SK-MEL-5 (cell line): ENCODE measurements at regions not wholly inside any gene's neighbourhood (a gene's known extent, or its start where the extent isn't known, plus 50 kb on each side); places are given as distances from the start of the nearest gene placed in this dataset.

ENCODE experiments used
- DNase-seq: peaks from one replicate; pipeline ENCODE4 v3.0.0-alpha.2; 2016; ENCODE audit warnings: low read depth, low spot score
- in situ Hi-C: cut with HindIII; loops from 2 replicates; pipeline ENCODE4 v1.10.0; 2016; ENCODE audit warnings: low sequenced_read_pairs, high pct_unique_total_duplicates, low pct_unique_long_range_greater_than_20kb

DNA sequence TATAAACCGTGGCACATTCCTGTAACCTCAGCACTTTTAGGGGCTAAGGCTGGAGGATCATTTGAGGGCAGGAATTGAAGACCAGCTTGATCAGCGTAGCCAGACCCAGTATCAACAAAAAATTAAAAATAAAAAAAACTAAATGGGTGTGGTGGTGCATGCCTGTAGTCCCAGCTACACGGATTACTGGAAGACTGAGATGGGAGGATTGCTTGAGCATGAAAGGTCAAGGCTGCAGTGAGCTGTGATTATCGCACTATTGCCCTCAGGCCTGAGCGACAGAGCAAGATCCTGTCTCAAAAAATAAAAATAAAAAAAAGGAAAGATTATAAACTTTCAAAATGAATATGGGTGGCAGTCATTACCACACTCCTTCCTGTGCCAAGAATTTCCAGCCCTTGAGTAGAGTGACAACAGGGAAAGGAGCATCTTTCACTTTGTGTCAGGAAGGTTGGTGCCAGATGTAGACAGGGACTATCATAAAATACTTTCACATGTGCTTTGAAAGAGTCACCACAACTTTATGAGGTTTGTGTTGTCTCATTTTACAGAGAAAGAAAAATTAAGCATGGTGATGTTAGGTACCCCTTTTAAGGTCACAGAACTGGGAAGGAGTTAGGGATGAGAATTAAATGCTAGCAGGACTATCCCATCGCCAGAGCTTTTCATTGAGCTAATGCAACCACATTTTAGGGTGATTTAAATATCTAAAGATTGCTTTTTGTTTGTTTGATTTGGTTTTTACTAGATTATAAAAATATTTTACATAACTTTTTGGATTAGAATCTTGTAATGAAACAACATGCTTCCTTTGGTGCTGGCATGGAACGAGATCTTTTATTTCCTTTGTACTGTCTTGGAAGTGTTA, 1617.4 kb upstream of the ACVR2A start:
- in situ Hi-C loops, result no loop called here

DNA sequence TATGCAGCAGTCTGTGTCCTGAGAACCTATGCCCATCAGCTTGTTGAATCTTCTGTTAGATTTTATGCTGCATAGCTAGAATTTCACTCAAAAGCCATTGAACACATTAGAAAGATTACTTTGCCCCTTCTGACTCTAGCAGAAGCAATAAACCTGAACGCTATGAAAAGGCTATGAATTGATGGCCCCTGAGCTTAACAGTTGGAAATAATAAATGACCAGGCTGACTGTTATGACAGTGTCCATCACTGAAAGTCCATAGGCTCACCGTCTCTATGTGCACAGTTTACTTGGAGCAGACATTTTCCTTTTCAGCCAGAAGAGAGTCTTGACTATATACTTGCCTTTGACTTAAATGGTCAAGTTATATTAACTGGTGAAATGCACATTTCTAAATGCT, 1618.8 kb upstream of the ACVR2A start:
- no peak for DNase-seq
- in situ Hi-C loops, result no loop called here

More for the DNA sequence above, 1617.4 kb upstream of the ACVR2A start:
- no peak for DNase-seq

DNA sequence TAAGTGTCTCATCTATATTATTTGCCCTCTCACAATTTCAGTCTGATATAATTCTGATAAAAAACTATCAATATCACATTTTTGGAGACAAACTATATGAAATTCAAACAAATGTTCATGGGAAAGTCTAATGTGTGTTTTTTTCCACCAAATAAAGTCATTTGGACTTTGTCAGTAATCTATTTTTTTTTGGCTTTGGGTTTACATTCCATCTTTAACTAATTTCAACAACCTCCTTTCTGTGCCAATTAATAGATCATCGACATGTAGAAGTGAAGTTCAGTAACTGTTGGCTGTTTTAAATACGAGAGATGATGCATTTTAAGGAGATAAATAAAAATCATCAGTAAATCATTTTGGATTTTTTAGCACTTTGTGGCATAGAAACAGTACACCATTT, 1623.0 kb upstream of the ACVR2A start:
- in situ Hi-C loops, result no loop called here
- no peak for DNase-seq

DNA sequence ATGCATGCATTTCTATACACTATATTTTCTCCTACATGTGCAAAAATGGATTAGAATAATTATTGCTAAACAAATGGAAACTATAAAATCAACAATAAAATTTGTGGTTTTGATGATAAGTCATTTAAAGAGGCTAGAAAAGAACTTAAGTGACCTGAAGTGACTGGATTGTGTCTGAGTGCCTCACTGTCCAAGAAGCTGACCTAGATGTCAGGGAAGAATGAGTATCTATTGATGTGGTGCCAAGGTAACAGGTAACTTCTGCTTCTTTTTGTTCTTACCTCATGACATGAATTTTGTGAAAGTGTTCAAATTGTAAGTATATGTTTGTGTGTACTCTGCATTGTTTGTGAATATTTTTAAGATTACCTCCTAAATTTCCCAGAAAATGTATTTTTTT, 1623.9 kb upstream of the ACVR2A start:
- in situ Hi-C loops, result no loop called here

DNA sequence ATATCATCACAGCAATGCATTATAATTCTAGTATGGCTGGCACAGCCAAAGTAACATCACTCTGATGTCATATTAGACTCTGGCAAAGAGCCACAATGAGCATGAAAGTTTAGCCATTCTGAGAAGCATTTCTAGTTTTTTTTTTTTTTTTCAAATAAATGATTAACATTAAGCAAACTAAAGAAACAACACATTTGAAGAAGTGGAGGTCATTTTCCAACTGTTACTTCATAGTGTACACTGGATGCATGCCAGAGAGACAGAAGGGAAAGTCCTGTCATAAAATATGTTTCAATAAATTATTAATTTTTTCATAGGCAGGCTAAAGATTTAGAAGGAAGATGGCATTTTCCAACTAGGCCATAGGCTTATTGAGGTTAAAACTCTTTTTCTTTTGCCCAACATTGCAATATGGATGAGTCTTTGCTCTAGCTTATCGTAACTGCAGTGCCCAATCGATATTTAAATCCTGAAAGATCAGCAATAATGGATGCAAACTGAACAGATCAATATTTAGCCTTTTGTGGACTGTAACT, 1630.4 kb upstream of the ACVR2A start:
- in situ Hi-C loops, result no loop called here

More for the DNA sequence above, 1623.9 kb upstream of the ACVR2A start:
- no peak for DNase-seq

DNA sequence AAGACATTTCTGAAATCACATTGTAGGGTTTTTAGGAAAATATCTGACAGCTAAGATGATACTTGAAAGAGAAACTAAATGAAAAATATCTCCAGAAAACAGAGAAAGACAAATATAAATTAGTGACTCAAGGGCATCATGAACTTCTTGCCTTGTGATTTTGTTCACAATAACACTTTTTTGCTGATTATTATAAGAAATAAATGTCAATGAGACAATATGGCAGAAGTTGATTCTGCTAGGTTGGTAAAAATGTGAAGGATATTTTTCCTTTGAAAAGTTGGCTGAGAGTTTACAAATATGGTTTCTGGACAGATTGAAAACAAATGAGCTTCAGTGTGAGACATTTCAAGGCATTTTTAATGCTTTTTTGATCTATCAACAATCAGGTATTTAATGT, 1631.2 kb upstream of the ACVR2A start:
- no peak for DNase-seq
- in situ Hi-C loops, result no loop called here

More for the DNA sequence above, 1630.4 kb upstream of the ACVR2A start:
- no peak for DNase-seq

DNA sequence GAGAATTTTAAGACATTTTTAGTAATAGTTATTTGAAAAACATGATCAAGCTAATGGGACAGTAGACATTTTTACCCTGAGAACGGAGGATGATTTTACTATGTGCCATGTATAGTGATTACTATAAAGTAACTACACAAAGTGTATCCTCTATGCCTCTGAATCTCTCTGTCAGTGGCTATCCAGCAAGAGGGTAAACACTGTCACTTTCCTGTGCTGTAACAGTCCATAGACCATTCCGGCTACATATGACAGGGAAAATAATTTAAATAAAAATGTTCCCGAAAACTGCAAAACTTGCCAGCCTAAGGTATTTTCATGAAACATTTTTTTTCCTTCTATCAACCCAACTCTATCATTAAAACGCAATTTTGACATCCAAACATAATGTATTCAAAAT, 1632.2 kb upstream of the ACVR2A start:
- in situ Hi-C loops, result no loop called here
- DNase-seq, result no peak

DNA sequence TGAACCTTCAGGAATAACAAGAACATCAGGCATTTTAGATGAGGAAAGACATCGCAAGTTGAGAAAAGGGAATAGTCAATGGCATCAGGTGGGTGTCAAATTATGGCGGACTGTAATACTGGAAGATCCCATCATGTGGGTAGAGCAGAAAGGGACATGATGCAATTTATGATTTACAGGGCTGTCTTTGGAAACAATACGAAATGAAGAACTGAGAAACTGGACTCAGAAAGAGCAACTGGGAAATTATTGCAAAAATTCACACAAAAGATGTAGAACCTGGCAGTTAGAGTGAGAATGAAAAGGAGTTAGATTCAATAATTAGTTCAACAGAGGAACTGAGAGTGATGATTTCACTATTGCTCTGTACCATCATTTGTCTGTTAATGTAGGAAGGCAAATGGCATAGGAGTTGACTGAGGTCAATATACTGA, 1635.0 kb upstream of the ACVR2A start:
- DNase-seq, result no peak
- in situ Hi-C loops, result no loop called here

DNA sequence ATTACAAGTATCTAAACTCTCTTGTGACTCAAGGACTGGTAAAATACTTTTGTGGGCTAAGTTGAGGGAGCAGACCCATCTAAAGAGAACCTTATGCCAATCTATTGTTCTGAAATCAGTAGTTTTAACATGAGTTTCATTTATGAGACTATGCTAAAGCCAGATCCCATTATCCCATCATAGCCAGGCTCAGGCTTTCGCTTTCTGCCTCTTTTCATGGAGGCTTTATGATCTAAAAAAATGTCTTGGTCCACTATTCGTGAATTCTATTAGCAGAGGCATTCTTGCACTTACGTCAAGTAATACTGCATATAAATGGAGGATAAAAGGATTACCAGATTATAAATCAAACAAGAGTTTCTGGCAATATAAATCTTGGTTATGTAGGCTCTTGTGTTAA, 1636.9 kb upstream of the ACVR2A start:
- in situ Hi-C loops, result no loop called here
- no peak for DNase-seq

DNA sequence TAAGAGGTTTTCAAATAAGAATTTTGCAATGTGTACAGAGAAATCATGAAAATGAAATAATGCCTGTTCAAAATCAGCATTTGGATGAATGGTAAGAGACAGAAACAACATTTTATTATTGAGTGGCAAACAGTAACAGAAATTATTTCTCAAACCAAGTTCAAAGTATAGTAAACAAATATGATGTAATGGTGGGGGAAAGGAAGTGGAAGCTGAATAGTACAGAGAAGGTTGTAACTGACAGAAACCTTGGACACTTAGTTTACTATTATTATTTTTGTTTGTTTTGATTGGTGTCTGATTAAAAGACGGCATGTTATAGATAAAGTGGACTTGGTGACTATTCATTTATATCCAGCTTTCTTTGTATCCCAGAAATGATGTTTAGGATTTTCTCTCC, 1637.4 kb upstream of the ACVR2A start:
- in situ Hi-C loops, result no loop called here
- DNase-seq, result no peak

DNA sequence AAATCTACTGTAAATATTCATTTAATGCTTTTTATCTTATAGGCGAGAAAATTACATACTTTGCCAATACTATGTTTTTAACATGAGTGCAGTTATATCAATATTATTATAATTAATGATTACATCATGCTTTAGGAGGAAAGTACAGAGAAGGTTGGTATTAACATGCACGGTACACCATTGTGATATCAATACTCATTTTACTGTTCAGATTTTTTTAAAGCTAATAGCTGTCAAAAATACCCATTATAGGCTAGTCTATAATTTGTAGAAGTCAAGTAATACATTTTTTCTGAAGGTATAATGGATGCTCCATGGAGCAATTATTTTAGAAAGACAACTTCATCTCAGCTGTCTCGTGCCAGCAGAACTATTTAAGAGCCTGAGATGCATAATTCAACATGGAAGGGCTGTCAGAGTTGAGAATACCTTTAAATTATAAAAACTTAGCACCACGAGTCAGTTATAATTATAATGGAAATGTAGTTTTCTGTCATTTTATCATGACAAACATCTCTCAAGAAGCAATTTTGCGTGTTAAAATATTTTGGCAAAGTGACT, 1641.7 kb upstream of the ACVR2A start:
- no peak for DNase-seq
- in situ Hi-C loops, result no loop called here

DNA sequence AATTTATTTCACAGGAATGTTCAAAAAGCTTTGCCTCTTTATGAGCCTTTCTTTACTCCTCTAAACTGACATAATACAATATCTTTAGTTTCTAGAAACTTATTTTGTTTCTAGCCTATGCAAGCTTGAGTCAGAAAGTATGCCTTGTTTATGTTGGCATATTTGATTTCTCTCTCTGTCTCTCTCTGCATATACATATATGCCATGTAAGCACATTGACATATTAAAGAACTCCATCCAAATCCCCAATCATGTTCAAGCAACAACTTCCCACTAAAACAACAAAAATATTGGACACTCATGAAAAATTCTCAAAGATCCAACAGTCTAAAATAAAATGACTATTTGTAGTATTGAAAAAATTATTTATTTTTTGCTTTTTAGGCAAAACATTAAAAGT, 1651.2 kb upstream of the ACVR2A start:
- in situ Hi-C loops, result no loop called here
- DNase-seq, result no peak

DNA sequence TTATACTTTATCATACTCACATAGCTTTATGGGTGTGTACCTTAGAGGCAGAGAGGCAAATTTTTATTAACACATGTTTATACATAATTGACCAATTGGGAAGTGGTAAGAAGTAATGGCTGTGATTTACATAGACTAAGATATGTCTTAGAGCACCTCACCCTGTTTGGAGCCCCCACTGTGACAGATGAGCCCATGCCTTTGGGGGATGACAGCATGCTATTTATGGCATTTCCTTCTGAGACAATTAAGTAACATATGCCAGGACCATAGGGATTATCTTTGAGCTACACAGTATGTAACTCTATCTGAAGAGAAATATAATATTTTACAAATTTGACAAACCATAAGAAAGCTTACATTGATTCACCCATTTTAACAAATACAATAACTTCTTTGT, 1655.3 kb upstream of the ACVR2A start:
- in situ Hi-C loops, result no loop called here
- DNase-seq, result no peak

DNA sequence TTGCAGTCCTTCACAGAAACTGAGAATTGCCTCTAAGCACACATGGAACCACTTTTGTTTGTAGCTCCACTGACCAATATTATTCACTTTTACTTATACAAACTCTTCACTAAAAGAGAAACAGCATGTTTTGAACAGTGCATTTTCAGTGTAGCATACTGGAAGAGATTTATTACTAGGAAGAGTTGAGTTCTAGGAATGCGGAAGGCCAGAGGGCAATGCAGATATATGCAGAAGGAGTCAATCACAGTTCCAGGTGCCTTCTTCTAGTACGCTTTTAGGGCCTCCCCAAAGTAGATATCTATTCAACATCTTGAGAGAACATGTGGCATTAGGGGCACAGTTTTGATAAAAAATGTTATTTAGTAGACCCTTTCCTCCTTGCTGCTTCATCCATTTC, 1654.0 kb upstream of the ZEB2 start:
- in situ Hi-C loops, result no loop called here
- DNase-seq, result no peak

DNA sequence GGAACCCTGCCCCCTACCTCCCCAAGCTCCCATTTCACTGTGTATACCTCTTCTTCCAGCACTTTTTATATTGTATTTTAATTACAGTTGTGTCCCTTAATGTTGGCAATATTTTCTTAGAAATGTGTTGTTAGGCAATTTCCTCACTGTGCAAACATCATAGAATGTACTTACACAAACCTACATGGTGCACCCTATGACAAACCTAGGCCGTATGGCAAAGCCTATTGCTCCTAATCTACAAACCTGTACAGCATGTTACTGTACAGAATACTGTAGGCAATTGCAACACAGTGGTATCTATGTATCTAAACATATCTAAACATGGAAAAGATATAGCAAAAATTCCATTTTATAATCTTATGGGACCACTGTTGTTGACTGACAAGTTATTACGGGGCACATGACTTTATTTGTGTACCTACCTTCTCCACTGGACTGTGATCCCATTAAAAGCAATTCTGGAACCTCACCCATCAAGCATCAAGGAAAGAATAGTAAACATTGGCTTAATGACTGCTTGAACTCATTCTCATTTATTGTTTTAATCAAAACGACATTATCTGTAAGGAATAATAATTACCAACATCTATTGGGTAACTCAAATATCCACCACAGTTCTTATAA, 1641.5 kb upstream of the ZEB2 start:
- no peak for DNase-seq
- in situ Hi-C loops, result no loop called here

DNA sequence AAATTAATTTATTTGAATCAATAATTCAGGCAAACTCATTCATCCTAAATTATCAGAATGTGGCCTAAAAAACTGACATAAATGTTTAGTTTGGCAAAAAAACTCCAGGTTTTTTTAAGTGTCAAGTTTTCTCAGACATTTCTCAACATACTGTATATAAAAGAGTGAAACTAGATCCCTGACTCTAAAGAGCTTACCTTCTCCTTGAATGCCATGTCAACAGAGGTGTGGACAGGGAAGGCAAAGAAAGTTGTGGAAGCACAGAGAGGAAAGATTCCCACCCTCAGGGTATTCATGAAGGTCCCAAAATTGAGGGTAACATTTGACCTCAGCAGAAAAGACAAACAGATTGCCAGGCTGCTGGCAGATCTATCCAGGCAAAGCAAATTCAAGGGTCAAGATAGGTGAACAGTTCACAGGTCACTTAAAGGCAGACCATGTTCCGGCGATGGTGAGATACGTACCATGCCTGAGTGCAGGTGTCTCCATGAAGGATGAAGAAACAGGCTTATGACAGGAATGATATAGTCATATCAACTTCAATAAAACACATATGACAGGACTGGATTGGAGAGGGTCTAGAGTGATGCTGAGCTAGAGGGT, 1638.3 kb upstream of the ZEB2 start:
- in situ Hi-C loops, result no loop called here
- no peak for DNase-seq

DNA sequence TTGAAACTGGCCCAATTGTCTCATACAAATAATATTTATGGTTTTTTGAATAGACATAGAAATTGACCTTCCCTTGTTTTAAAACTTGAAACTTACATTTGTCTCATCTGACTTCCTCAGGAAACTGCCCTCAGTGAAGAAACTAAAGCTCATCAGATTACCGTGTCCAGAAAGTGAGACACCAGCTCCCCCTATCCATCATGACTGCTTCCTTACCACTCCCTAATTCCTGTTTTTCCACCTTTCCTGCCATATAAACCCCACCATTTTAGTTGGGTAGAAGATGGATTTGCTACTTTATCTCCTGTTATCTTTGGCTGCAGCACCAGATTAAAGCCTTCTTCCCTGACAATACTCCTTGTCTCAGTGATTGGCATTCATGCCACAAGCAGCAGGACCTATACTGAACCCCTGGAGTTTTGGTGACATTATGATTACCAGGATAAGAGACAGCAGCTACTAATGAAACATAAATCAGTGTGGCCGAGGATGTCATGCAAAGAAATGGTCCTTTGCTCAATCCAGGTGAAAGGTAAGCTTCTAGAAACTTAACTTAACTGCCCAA, 1627.6 kb upstream of the ZEB2 start:
- in situ Hi-C loops, result no loop called here
- DNase-seq, result peak; percentile 42

DNA sequence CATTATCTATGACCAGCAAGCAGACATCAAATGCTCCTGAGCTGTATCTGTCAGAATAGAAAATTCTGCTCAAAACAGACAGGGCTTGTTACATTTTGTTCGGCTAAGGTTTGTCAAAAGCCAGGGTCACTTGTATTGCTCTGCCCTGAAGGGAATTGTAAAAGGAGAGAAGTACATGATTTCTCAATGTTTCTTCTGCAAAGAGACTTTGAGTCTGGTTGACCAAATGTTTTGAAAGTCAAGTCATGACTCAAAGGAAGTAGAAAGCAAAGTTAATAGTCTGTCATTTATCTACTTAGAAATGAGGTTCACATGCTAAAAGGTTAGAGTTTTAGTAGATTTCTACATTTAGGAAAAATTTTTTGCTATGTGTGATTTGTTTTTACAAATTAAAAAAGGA, 1624.1 kb upstream of the ZEB2 start:
- in situ Hi-C loops, result no loop called here
- no peak for DNase-seq
